Activated CD4-positive, CD25-positive, alpha-beta regulatory T cell treated with anti-CD3 and anti-CD28 coated beads, Interleukin-2, amount 50 U/mL, for 72 hours (primary cell): ENCODE measurements at regions not wholly inside any gene's neighbourhood (a gene's known extent, or its start where the extent isn't known, plus 50 kb on each side); places are given as distances from the start of the nearest gene placed in this dataset.
"Not testable (repeated sequence)": the region's sequence is repeated elsewhere in the genome, so short reads cannot be mapped to it uniquely, and the experiment has no call there.

Experiments
- DNase-seq: peaks from one replicate; pipeline ENCODE4 v3.0.0; 2021

- DNase-seq: no peak
Measured at GRCh38 chr12:88868050-88868449, 287.8 kb upstream of the KITLG start.

- no peak for DNase-seq
Measured at GRCh38 chr12:88867510-88867909, 287.2 kb upstream of the KITLG start.

GRCh38 chr12:88866881-88867280, 286.6 kb upstream of the KITLG start:
- DNase-seq: no peak

- DNase-seq: no peak
Measured at GRCh38 chr12:88865537-88865936, 285.3 kb upstream of the KITLG start.

DNA sequence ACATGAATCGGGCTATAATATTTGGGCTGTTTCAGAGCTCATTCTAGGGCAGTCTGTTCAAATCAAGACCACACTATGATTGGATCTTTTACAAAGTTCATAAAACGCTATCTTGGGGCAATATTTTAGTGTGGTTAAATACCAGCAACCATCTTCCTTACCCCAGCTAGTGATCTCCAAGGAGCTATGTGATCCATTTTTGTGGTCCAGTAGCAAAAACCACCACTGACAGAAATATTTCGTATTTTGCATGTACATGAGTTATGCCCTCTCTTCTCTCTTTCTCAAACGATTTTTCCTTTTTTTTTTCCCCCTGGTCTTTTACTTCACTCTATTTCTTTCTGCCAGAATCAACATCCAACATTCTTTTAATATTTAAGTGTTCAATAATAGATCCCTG, 280.6 kb upstream of the KITLG start:
- DNase-seq: no peak

GRCh38 chr12:88856201-88856600, 275.9 kb upstream of the KITLG start:
- DNase-seq: no peak

DNA sequence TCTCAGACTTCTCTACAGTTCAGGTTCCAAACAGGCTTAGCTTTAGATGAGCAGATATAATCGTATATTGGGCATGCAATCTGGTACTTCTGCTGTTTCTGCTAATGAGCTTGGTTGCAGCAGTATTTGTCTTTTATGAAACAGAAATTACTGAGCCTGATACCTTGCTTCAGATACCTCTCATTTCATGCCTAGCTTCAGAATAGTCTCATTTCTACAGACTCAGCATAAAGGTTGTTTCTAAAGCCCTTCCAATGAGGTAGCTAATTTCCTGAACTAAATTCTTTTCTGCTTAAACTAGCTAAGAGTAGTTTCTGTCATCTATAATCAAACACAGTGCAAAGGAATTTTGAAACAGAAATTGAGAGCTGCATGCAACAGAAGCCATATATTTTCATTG, 275.0 kb upstream of the KITLG start:
- no peak for DNase-seq

GRCh38 chr12:88854260-88854659, 274.0 kb upstream of the KITLG start:
- no peak for DNase-seq

DNA sequence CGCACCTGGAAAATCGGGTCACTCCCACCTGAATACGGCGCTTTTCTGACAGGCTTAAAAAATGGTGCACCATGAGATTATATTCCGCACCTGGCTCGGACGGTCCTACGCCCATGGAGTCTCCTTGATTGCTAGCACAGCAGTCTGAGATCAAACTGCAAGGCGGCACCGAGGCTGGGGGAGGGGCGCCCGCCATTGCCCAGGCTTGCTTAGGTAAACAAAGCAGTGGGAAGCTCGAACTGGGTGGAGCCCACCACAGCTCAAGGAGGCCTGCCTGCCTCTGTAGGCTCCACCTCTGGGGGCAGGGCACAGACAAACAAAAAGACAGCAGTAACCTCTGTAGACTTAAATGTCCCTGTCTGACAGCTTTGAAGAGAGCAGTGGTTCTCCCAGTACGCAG, 267.0 kb upstream of the KITLG start:
- not testable (repeated sequence) for DNase-seq

DNA sequence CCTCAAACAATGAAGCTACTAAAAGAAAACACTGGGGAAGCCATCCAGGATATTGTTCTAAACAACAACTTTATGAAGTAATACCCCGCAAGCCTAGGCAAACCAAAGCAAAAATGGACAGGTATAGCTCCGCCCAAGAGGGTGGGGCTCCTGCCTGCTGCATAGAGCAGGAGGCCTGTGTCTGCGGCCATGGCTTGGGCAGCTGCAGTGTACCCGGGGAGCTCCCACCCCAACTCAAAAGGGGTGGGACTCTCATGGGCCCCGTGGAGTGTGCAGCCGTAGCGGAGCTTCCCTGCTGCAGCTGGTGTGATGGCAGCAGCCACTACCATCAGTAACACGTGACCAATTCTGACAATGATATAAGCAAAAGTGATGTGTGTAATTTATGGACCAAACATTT, 264.2 kb upstream of the KITLG start:
- no peak for DNase-seq

GRCh38 chr12:88842314-88842713, 262.0 kb upstream of the KITLG start:
- DNase-seq: no peak

GRCh38 chr12:88839486-88839885, 259.2 kb upstream of the KITLG start:
- no peak for DNase-seq

- no peak for DNase-seq
Measured at GRCh38 chr12:88836156-88836555, 255.9 kb upstream of the KITLG start.

DNA sequence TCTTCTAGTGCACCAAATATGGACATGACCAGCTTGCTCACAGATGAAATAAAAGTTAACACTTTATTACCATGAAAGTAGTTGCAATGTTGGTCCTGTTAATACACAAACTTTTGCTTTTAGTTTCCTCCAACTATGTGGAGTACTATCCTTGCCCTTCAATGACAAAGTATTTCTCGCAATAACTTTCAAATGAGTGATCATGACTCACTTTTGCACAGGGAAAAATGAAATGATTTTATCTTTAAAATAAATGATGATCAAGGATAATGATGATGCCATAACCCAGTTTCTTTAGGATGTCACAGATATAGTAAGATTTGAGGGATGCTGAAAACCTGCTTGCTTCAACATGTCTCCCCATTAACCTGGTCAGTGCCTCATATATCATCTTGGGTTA, 254.0 kb upstream of the KITLG start:
- no peak for DNase-seq

GRCh38 chr12:88833641-88834116, 253.4 kb upstream of the KITLG start:
- no peak for DNase-seq

DNA sequence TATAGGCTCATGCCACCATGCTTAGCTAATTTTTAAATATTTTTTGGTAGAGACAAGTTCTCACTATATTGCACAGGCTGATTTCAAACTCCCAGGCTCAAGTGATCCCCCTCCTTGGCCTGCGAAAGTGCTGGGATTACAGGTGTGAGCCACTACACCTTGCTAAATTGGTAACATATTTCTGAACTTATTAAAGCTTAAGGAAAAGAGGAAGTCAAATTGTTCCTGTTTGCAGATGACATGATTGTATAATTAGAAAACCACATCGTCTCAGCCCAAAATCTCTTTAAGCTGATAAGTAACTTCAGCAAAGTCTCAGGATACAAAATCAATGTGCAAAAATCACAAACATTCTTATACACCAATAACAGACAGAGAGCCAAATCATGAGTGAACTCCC, 248.3 kb upstream of the KITLG start:
- DNase-seq: not testable (repeated sequence)

GRCh38 chr12:88820012-88820411, 239.7 kb upstream of the KITLG start:
- DNase-seq: no peak

DNA sequence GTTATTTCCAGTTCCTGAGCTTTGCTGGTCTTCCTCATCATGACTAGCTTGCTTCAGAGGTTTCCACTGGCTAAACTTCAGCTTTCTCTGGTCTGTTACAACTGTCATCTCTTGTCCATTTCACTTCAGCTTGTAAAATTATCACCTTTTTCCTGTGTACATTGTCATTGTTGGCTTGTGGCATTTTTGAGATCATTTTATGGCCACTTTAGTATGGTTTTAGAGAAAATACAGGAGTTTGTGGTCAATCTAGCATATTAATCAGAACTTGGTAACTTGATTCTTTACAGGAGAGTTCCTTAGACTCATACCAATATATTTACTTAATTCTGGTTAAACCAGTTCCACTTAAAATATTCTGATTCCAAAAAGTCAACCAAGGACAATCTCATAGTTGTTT, 235.9 kb upstream of the KITLG start:
- DNase-seq: no peak

- DNase-seq: no peak
Measured at GRCh38 chr12:88814779-88815178, 234.5 kb upstream of the KITLG start.

DNA sequence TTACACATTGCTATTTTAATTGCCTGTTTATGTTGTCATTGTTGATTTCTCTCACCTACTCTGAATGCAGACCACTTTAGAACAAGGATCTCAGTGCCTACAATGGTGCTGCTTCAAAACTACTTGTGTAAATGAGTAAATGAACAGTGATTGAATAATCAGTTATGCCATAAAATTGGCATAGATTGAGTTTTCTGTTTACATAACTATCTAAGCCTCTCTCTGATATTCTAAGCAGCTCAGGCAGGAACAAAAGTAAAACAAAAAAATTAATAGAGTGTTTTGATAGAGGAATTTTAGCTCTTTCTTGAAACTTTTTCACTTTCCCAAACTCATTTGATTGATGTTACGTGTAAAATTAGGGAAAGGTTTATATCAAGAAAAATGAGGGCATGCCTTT, 232.3 kb upstream of the KITLG start:
- DNase-seq: no peak

GRCh38 chr12:88810806-88811205, 230.5 kb upstream of the KITLG start:
- no peak for DNase-seq

DNA sequence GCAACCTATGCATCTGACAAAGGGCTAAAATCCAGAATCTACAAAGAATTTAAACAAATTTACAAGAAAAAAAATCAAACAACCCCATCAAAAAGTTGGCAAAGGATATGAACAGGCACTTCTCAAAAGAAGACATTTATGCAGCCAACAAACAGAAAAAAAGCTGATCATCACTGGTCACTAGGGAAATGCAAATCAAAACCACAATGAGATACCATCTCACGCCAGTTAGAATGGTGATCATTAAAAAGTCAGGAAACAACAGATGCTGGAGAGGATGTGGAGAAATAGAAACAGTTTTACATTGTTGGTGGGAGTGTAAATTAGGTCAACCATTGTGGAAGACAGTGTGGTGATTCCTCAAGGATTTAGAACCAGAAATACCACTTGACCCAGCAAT, 229.6 kb upstream of the KITLG start:
- DNase-seq: not testable (repeated sequence)

DNA sequence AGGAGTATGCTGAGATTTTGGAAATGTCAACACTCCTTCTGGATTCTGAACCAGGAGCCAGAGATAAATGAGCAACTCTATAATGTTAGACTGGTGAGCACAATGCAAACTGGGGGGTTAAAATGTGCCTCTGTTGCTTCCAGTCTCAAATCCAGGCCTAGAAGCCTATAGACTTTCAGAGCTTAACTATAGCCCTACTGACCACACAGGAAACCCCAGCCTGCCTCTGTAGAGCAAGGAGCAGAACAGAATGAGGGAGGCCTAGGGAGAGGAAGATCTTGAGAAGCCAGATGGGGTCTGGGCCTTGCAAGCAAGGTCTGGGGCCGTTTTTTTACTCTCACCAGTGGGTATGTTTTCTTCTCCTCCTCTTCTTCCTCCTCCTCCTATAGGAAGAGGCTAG, 225.4 kb upstream of the KITLG start:
- no peak for DNase-seq

- no peak for DNase-seq
Measured at GRCh38 chr12:88805286-88805685, 225.0 kb upstream of the KITLG start.

GRCh38 chr12:88802096-88802706, 221.9 kb upstream of the KITLG start:
- DNase-seq: no peak
